Kidney tubule cell (primary cell): ENCODE measurements at regions not wholly inside any gene's neighbourhood (a gene's known extent, or its start where the extent isn't known, plus 50 kb on each side); places are given as distances from the start of the nearest gene placed in this dataset.

Experiments
- DNase-seq: peaks from one replicate; pipeline ENCODE4 v3.0.0-alpha.2; 2018; ENCODE audit warnings: low spot score

- no peak for DNase-seq
Observed at GRCh38 chr18:40431071-40431985, 1523.7 kb upstream of the PIK3C3 start.

DNA sequence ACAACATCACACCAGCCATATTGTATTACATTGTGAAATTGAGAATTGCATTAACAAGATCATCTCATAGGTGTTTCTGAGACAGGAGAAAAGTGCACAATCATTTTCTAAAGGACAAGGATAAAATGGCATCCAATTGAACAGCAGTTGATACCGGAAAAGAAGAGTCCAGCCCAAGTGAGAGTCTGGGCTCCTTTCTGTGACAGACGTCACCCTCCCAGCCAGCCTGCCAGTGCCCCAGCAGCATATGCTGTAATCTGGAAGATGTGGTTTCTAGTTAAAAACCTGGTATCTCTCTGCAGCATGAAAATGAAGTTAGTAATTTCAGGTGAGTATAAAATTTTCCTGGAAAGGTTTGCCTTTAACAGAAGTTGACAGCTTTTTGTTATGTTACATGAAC, 1531.7 kb upstream of the PIK3C3 start:
- DNase-seq = no peak

DNA sequence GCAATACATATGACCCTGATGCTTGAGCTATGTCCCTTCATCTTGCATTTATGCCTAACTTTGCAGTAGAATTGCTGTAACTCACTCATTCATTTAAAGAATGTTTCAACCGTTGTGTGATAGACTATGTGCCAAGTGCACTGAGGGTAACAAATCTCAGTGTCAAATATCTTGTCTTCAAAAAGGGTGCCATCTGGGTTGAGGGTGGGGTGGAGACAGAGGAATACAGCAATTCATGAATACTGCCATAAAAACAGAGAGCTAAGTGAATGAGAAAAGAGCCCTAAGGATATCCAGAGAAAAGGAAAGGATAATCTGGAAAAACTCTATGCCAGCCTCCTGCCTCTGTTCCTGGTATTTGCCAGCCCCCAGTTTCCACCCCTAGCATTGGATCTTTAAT, 1534.4 kb upstream of the PIK3C3 start:
- no peak for DNase-seq

GRCh38 chr18:40417501-40417900, 1537.5 kb upstream of the PIK3C3 start:
- no peak for DNase-seq

DNA sequence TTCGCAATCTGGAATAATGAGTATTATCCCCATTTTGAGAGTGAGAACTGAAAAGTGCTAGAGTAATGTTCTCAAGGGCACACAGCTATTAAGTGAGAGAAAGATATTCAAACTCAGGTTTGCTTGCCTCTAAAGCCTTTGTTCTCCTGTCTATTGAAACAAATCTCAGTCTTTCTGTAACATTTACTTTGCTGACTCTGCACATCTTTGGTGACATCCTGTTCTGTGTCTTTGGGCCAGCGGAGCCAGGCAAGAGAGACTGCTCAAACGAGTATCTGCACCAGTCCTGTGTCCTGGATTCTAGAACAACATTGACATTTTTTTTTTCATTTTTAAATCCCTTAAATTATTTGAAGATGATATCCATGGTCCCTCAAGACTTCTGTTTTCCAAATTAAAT, 1539.2 kb upstream of the PIK3C3 start:
- DNase-seq = no peak

DNA sequence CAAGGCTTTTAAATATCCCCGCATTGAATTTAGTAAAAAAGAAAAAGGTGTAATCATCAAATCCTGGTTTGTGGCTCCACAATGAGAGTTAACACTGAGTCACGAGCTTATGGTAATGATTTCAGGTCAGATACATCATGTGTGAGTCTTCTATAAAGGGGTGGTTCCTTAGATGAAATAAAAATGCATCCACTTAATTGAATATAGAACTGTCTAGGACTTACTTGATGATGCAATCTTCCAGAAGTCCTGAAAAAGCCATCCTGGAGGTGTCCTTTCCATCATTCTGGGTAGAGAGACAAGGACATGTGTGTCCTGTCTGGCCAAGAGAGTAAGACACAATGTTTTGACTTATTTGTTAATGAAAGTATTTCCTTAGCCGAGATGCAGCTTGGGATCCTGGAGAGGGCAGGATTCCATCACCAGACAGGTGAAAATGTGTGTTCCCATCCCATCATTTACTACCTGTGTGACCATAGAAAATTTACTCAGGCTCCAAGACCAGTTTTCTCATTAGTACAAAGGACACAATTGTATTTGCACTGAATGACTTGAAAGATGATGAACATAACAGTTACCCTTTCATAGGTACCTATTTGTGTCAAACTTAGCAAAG, 1539.8 kb upstream of the PIK3C3 start:
- DNase-seq = no peak

DNA sequence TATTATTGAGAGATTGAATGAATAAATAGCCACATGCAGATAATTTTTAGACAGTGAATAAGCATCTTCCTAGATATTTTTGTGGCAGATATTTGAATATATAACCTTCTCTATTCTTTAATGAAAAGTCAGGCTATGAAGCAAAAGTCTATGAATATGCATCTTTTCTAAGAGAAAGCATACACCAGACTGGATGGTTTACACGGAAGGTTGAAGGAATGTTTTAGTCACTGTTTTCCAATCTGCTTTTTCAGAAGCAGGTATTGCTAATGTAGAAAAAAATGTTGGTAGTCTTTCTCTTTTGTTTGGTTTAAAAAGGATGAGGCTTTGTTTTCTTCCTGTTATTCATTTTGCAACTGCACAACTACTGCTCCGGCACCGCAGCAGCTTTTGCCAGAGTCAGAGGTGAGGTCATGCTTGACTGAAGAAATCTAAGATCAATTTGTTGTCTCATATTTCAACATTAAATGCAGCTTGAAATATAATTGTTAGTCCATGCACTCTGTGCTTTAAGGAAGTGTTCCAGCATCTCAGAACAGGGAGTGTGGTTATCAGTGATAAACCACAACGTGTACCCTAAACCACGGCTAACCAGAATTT, 1540.8 kb upstream of the PIK3C3 start:
- peak; percentile 11 for DNase-seq

GRCh38 chr18:40413160-40413559, 1541.9 kb upstream of the PIK3C3 start:
- peak; percentile 31 for DNase-seq

DNA sequence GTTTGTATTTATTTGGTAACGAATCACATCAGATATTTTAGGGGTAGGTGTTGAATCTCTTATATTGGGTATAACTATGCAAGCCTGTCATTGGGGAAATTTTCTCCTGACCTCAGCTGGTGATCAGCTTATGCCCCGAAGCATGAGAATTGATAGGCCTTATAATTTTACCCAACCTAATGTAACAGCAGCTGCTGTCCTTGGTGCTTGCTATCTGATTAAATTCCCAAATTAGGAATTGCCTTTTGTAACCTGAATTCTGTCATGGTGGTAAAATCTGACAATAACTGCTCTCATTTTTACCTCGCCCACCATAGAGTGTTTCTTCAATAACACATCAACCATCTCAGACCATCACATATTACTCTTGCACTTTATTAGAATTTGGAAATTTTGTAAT, 1542.6 kb upstream of the PIK3C3 start:
- no peak for DNase-seq

DNA sequence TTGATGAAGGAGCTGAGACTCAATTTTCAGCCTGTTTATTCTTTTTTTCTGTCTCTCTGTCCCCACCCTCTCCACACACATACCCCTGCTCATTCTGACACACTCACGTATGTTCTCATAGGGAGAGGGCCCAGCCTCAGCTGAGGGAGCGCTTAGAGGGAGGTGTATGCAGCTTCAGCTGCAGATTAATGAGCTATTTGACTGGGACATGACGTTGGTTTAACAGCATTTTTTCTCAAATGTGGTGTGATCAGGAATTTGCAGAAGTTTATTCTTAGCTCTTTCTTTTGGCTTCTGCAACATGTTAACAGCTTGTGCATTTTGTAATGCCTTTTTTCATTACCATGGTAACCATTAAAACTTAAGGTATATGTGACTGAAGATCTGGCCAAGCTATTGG, 1547.1 kb upstream of the PIK3C3 start:
- DNase-seq = no peak

DNA sequence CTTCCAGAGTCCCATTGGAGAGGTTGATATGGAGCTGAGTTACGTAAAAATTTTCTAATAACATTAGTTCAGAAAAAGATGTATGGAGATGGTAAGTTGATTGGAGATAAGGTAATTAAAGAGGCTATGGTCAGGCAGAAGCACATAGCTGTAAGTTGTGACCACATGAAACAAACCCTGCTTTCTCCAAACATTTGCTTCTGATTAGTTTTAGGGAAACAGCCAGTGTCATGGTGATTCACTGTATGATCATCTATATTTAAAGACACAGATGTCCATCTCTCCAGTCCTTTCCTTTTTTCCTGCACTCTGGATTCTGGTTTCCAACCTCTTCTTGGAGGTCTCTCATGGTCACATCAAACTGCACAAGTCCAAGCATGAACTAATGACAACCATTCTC, 1550.8 kb upstream of the PIK3C3 start:
- no peak for DNase-seq

DNA sequence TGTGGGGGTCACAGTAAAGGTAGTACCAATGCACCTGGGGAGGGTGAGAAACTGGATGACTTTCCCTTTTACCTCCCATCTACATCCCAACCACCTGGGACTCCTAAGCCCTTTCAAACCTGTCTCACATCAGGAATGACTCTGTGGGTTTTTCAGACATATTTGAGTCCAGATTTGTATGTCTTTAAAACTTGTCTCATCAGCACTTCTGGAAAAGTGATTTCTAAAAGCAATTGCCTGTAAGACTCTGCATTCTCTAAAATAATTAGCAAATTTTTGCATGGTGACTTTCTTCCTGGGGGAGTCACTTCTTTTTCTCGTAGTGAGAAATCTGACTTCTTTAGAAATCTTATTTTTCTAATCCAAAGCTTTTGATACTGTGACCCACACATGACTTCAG, 1553.0 kb upstream of the PIK3C3 start:
- no peak for DNase-seq

- no peak for DNase-seq
Observed at GRCh38 chr18:40388121-40388520, 1566.9 kb upstream of the PIK3C3 start.

- no peak for DNase-seq
Observed at GRCh38 chr18:40387130-40387787, 1567.8 kb upstream of the PIK3C3 start.

DNA sequence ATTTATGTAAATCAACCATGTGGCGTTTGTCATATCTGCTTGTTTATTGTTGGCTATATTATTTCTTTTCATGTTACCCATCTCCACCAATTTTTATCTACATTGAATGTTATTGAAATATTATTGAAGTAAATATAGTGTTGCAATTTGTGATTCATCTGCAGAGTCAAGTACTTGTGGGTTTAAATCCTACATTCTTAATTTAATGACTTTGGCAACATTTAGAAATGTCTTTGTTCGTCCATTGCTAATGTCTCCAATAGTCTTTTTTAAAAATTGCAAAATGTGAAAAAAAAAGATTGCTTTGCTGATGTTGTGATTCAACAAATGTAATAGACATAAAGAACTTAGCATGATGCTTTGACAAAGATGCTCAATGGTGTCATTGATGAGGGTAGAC, 1572.8 kb upstream of the PIK3C3 start:
- no peak for DNase-seq

GRCh38 chr18:40380686-40381439, 1574.2 kb upstream of the PIK3C3 start:
- DNase-seq = peak; percentile 70

GRCh38 chr18:40375837-40376236, 1579.2 kb upstream of the PIK3C3 start:
- DNase-seq = no peak

DNA sequence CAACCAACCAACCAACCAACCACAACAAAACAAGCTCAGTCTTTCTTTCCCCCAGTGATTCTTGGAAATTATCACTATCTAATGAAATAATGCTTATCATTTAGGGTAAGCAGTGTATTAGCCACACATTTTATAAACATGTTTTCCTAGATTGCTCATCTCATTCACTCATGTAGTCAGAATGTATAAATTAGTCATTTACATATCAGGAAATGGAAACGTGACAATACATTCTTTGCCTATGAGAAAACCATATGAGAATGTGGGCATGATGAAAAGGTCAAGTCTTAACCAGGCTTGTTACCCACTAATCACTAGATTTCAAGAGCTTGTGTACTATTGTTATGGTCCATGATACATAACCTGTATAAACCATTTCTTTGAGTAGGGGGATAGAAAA, 1583.4 kb upstream of the PIK3C3 start:
- DNase-seq = peak; percentile 74

DNA sequence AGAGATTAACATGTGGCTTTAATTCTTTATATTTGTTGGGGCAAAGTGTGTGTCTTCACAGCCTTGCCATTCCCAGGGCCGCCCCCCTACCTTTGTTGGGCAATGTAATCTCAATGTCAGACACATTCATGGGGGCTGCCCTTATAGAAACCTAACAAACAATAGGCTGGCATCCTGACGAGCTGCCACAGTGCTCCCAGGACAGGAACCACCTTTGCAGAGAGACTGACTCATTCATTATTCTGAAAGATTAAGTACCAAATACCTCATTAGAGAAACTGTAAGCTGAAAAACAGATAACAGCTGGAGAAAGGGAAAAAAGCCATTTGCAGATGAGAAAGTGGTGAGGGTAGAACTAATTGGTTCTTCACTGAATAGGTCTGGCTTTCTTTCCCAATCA, 1587.5 kb upstream of the PIK3C3 start:
- DNase-seq = no peak

GRCh38 chr18:40366521-40366920, 1588.5 kb upstream of the PIK3C3 start:
- no peak for DNase-seq

GRCh38 chr18:40365526-40365925, 1589.5 kb upstream of the PIK3C3 start:
- DNase-seq = no peak

GRCh38 chr18:40360558-40360957, 1594.5 kb upstream of the PIK3C3 start:
- DNase-seq = no peak
